Endothelial cell of umbilical vein (primary cell): ENCODE measurements at regions not wholly inside any gene's neighbourhood (a gene's known extent, or its start where the extent isn't known, plus 50 kb on each side); places are given as distances from the start of the nearest gene placed in this dataset.

Source experiments
- BruUV-seq: library from RNA; stranded (reverse); fragments of 400-500 nt; replicated peaks from 2 replicates; lab custom pipeline; 2021; lab: Mats Ljungman, UMichigan
- CTCF ChIA-PET: fragments of 300-600, 350-600 bp; sonication (Branson Sonifier 250); formaldehyde crosslinking; loops from one replicate; lab custom pipeline; 2021; ENCODE audit warnings: antibody characterized with exemption, inconsistent platforms; lab: Charles Lee
- POLR2A ChIA-PET: fragments of 300-600, 350-600 bp; sonication (Branson Sonifier 250); formaldehyde crosslinking; loops from one replicate; lab custom pipeline; 2021; ENCODE audit warnings: antibody characterized with exemption, inconsistent platforms; lab: Charles Lee
- DNase-seq: peaks from one replicate; pipeline ENCODE4 v3.0.0-alpha.2; 2011; ENCODE audit warnings: low read depth, low spot score
- FAIRE-seq: peaks from 2 replicates; lab custom pipeline; 2011; peaks lifted over from hg19 to GRCh38; lab: Jason Lieb, UNC
- H2AFZ ChIP-seq: 2 replicates; pipeline ENCODE4 v1.6.0; 2012; ENCODE audit warnings: low read depth, low read length, control low read depth, inconsistent platforms
- H3K27ac ChIP-seq: 2 replicates; pipeline ENCODE4 v1.5.1; 2011; ENCODE audit warnings: low read depth, mild to moderate bottlenecking, control low read depth, low read length, moderate library complexity; ENCODE audit not compliant: insufficient read depth
- H3K27me3 ChIP-seq, 2 experiments: 2 replicates each; pipeline versions ENCODE4 v1.6.0 to v1.6.1; 2011; ENCODE audit warnings: low read length in 2 of 2, mixed read lengths in 1 of 2; ENCODE audit not compliant: control insufficient read depth in 2 of 2, insufficient read depth in 2 of 2
- H3K36me3 ChIP-seq, 2 experiments: 2 replicates in 1 of 2; 3 replicates in 1 of 2; pipeline ENCODE4 v1.5.1; 2011; ENCODE audit warnings: low read length in 2 of 2, mild to moderate bottlenecking in 1 of 2, moderate library complexity in 1 of 2; ENCODE audit not compliant: control insufficient read depth in 2 of 2, insufficient read depth in 2 of 2; ENCODE audit errors: extremely low read depth in 1 of 2
- H3K4me1 ChIP-seq: 3 replicates; pipeline ENCODE4 v1.5.1; 2011; ENCODE audit warnings: mild to moderate bottlenecking, low read length; ENCODE audit not compliant: control insufficient read depth, insufficient read depth; ENCODE audit errors: extremely low read depth
- H3K4me2 ChIP-seq: 2 replicates; pipeline ENCODE4 v1.6.1; 2011; ENCODE audit warnings: low read length, control low read depth, mixed read lengths; ENCODE audit not compliant: insufficient read depth
- H3K4me3 ChIP-seq, 3 experiments: fragments of 200-600 bp in 1 of 3; sonication (generic), shearing (Covaris generic) in 1 of 3; replicated peaks in 1 of 3; 2 replicates each; pipeline ENCODE4 v1.5.1; 2011 to 2016; ENCODE audit warnings: control low read depth in 3 of 3, low read length in 3 of 3, mild to moderate bottlenecking in 2 of 3, inconsistent platforms in 1 of 3, low read depth in 1 of 3, moderate library complexity in 1 of 3; ENCODE audit not compliant: insufficient read depth in 1 of 3
- H3K79me2 ChIP-seq: 2 replicates; pipeline ENCODE4 v1.6.0; 2012; ENCODE audit warnings: low read length, inconsistent platforms; ENCODE audit not compliant: control insufficient read depth, insufficient read depth
- H3K9ac ChIP-seq: replicated peaks from 2 replicates; pipeline ENCODE3; 2011; ENCODE audit warnings: low read length, control low read depth; ENCODE audit not compliant: insufficient read depth; ENCODE audit errors: extremely low read depth
- H3K9me1 ChIP-seq: replicated peaks from 3 replicates; pipeline ENCODE4 v1.6.0; 2011; ENCODE audit warnings: mild to moderate bottlenecking, low read length; ENCODE audit not compliant: control insufficient read depth, insufficient read depth; ENCODE audit errors: extremely low read depth
- H3K9me3 ChIP-seq: replicated peaks from 2 replicates; pipeline ENCODE4 v1.5.1; 2012; ENCODE audit warnings: low read length, inconsistent platforms; ENCODE audit not compliant: control insufficient read depth, insufficient read depth
- H4K20me1 ChIP-seq: replicated peaks from 2 replicates; pipeline ENCODE3; 2011; ENCODE audit warnings: mild to moderate bottlenecking, low read length; ENCODE audit not compliant: control insufficient read depth, insufficient read depth; ENCODE audit errors: extremely low read depth
- EZH2 ChIP-seq: IDR thresholded peaks from 2 replicates; pipeline ENCODE4 v1.6.1; 2012; ENCODE audit warnings: borderline replicate concordance, low read depth, mild to moderate bottlenecking, moderate library complexity, low read length, inconsistent platforms; ENCODE audit not compliant: severe bottlenecking
- FOS ChIP-seq: IDR thresholded peaks from 2 replicates; pipeline ENCODE4 v1.6.1; 2011; ENCODE audit warnings: mild to moderate bottlenecking, low read length, moderate library complexity, borderline replicate concordance; ENCODE audit not compliant: insufficient read depth
- GATA2 ChIP-seq: IDR thresholded peaks from 2 replicates; pipeline ENCODE4 v1.7.0; 2011; ENCODE audit warnings: low read depth, mild to moderate bottlenecking, moderate library complexity, mixed read lengths, low read length; ENCODE audit not compliant: insufficient read length, insufficient read depth
- JUN ChIP-seq: IDR thresholded peaks from 2 replicates; pipeline ENCODE4 v1.6.1; 2011; ENCODE audit warnings: borderline replicate concordance, low read depth; ENCODE audit not compliant: insufficient read length, insufficient read depth
- MYC ChIP-seq: IDR thresholded peaks from one replicate; pipeline ENCODE4 v1.6.1; 2011; ENCODE audit warnings: mild to moderate bottlenecking, low read depth, low read length
- POLR2A ChIP-seq: IDR thresholded peaks from 2 replicates; pipeline ENCODE4 v1.6.1; 2012; ENCODE audit warnings: low read depth, mild to moderate bottlenecking, control low read depth, low read length
- POLR2AphosphoS5 ChIP-seq: IDR thresholded peaks from 2 replicates; pipeline ENCODE4 v1.6.1; 2012; ENCODE audit warnings: low read depth, mild to moderate bottlenecking, control low read depth, low read length, moderate library complexity; ENCODE audit not compliant: insufficient read depth
- dilution Hi-C: fragments of 300-500 bp; cut with MboI; formaldehyde crosslinking; loops from one replicate; pipeline ENCODE4 v1.15.0; 2019; ENCODE audit warnings: low sequenced_read_pairs; ENCODE audit not compliant: extremely low pct_ligation_motif_present
- intact Hi-C: fragments of 100-400 bp; cut with micrococcal nuclease; formaldehyde crosslinking; loops from one replicate; pipeline ENCODE4 v1.10.0; 2022
- TF ChIP-seq, protein P1 (sequence below), 2 donors: IDR thresholded peaks; 1 replicate in 1 of 2; 2 replicates in 1 of 2; pipeline ENCODE4 v1.5.1; 2011; ENCODE audit warnings: low read length in 2 of 2, mild to moderate bottlenecking in 2 of 2, moderate library complexity in 2 of 2, control low read depth in 1 of 2, inconsistent platforms in 1 of 2, low read depth in 1 of 2; ENCODE audit not compliant: insufficient read depth in 1 of 2; ENCODE audit errors: extremely low read depth in 1 of 2
- TF ChIP-seq, protein P2 (sequence below): IDR thresholded peaks from 2 replicates; pipeline ENCODE4 v1.6.1; 2011; ENCODE audit not compliant: insufficient read depth, insufficient read length

DNA sequence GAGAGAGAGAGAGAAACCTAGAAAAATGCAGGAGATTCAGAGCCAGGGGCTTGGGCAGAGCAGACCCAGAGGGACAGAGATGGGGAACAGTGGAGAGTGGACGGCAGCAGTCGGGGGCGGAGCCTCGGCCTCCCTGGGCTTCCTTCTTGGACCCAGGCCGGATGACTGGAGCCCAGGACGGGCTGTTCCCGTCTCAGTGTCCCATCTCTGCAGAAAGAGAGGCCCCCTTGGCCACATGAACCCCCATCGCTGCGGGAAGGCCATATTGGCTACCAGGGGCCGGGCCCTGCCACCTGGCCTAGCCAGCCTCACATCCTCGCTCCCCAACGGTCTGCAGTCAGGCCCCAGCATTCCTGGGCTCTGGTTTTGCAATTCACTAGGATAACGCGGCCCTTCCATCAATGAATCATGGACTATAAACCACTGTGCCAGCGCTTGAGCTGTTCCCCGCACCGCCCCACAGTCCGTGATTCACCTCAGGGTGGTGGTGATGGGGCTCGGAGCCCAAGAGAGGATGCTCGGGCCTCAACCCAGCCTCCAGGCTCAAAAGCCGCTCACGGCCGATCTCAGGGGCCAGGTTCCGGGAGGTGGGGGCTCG is 116.5 kb downstream of the RFLNA start:
- peaks cover 3 to 24% of the 10 kb centered on the region in 2 experiments for H3K36me3 ChIP-seq
- H3K27me3 ChIP-seq, result no peaks in the 10 kb centered on the region
- H3K79me2 ChIP-seq, result peaks cover 2% of the 10 kb centered on the region
- no peak overlapping the region for H3K4me3 ChIP-seq
- intact Hi-C loops, result no loop called here
- H3K4me2 ChIP-seq, result no peak overlapping the region
- H3K9me3 ChIP-seq, result no peaks in the 10 kb centered on the region
- DNase-seq (no peak), FAIRE-seq (no peak)
- no peak overlapping the region for H3K27ac ChIP-seq
- ChIA-PET POLR2A (no interaction called here), CTCF (interaction anchor here (5.8 kb wide), 1 partner anchor 13 kb away, joined by 35 read pairs; no protein-coding TSS in a partner anchor)
- no peaks in the 10 kb centered on the region for H4K20me1 ChIP-seq
- no peak overlapping the region for H2AFZ ChIP-seq
- BruUV-seq, result no TSS peak
- dilution Hi-C loops, result no loop called here
- no peak overlapping the region for H3K9ac ChIP-seq
- H3K4me1 ChIP-seq, result no peaks in the 10 kb centered on the region
- TF ChIP-seq MYC (no peak), EZH2 (no peak), JUN (no peak), POLR2AphosphoS5 (no peak), POLR2A (no peak), GATA2 (no peak), FOS (no peak)
- TF ChIP-seq, protein P1, sequence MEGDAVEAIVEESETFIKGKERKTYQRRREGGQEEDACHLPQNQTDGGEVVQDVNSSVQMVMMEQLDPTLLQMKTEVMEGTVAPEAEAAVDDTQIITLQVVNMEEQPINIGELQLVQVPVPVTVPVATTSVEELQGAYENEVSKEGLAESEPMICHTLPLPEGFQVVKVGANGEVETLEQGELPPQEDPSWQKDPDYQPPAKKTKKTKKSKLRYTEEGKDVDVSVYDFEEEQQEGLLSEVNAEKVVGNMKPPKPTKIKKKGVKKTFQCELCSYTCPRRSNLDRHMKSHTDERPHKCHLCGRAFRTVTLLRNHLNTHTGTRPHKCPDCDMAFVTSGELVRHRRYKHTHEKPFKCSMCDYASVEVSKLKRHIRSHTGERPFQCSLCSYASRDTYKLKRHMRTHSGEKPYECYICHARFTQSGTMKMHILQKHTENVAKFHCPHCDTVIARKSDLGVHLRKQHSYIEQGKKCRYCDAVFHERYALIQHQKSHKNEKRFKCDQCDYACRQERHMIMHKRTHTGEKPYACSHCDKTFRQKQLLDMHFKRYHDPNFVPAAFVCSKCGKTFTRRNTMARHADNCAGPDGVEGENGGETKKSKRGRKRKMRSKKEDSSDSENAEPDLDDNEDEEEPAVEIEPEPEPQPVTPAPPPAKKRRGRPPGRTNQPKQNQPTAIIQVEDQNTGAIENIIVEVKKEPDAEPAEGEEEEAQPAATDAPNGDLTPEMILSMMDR (IDR thresholded peaks at IDR 0.05; ENCODE audit: extremely low read depth in 1 of 2, insufficient read depth in 1 of 2, low read depth in 1 of 2, low read length in 2 of 2), result no peak
- TF ChIP-seq, protein P2, sequence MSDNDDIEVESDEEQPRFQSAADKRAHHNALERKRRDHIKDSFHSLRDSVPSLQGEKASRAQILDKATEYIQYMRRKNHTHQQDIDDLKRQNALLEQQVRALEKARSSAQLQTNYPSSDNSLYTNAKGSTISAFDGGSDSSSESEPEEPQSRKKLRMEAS, result no peak
- no peaks in the 10 kb centered on the region for H3K9me1 ChIP-seq
